ENCODE measurements at regions not wholly inside any gene's neighbourhood (a gene's known extent, or its start where the extent isn't known, plus 50 kb on each side); places are given as distances from the start of the nearest gene placed in this dataset.

GRCh38 chr14:36465178-36465577 lies 54.9 kb downstream of the NKX2-1 start:
- no peak for TF ChIP-seq POU2F2 (IDR thresholded peaks at IDR 0.05; ENCODE audit: low read depth, low read length)
- TF ChIP-seq POLR2A (IDR thresholded peaks at IDR 0.05; ENCODE audit: low read depth, low read length), result no peak
- TF ChIP-seq POLR2AphosphoS5 (IDR thresholded peaks at IDR 0.05; ENCODE audit: low read depth, low read length), result no peak
- TF ChIP-seq TAF1 (IDR thresholded peaks at IDR 0.05; ENCODE audit: low read depth, low read length), result no peak

Data from GM12891 (cell line).